Type B pancreatic cell (in vitro differentiated cells): ENCODE measurements at regions not wholly inside any gene's neighbourhood (a gene's known extent, or its start where the extent isn't known, plus 50 kb on each side); places are given as distances from the start of the nearest gene placed in this dataset.

Source experiments
- DNase-seq: peaks from one replicate; pipeline ENCODE4 v3.0.0; 2021; ENCODE audit warnings: mixed read lengths; ENCODE audit not compliant: unreplicated experiment; ENCODE audit errors: extremely low spot score
- H3K27ac Mint-ChIP-seq: 2 replicates; pipeline ENCODE4 v1.8.0; 2021; ENCODE audit warnings: mild to moderate bottlenecking, mixed read lengths
- H3K27me3 Mint-ChIP-seq: 2 replicates; pipeline ENCODE4 v1.8.0; 2021; ENCODE audit warnings: mixed read lengths
- H3K36me3 Mint-ChIP-seq: 2 replicates; pipeline ENCODE4 v1.8.0; 2021; ENCODE audit warnings: mixed read lengths
- H3K4me1 Mint-ChIP-seq: one replicate; pipeline ENCODE4 v1.8.0; 2021; ENCODE audit warnings: mixed read lengths; ENCODE audit not compliant: unreplicated experiment
- H3K4me3 Mint-ChIP-seq: 2 replicates; pipeline ENCODE4 v1.8.0; 2021; ENCODE audit warnings: mild to moderate bottlenecking, mixed read lengths
- H3K9me3 Mint-ChIP-seq: 2 replicates; pipeline ENCODE4 v1.8.0; 2021; ENCODE audit warnings: mixed read lengths
- CTCF ChIP-seq: fragments of 200-600 bp; sonication (generic); conservative IDR thresholded peaks from 2 replicates; pipeline ENCODE4 v1.5.0; 2021; ENCODE audit warnings: antibody characterized with exemption, mild to moderate bottlenecking

- H3K9me3 Mint-ChIP-seq, result no peaks in the 10 kb centered on the region
- TF ChIP-seq CTCF, result no peak
- H3K27me3 Mint-ChIP-seq, result peaks cover 5% of the 10 kb centered on the region
- no peak overlapping the region for H3K4me3 Mint-ChIP-seq
- H3K27ac Mint-ChIP-seq, result no peak overlapping the region
- no peak for DNase-seq
- H3K36me3 Mint-ChIP-seq, result peaks cover 4% of the 10 kb centered on the region
- peaks cover 8% of the 10 kb centered on the region for H3K4me1 Mint-ChIP-seq
Observed at GRCh38 chr12:19946550-19946949, 421.8 kb upstream of the PDE3A start.

DNA sequence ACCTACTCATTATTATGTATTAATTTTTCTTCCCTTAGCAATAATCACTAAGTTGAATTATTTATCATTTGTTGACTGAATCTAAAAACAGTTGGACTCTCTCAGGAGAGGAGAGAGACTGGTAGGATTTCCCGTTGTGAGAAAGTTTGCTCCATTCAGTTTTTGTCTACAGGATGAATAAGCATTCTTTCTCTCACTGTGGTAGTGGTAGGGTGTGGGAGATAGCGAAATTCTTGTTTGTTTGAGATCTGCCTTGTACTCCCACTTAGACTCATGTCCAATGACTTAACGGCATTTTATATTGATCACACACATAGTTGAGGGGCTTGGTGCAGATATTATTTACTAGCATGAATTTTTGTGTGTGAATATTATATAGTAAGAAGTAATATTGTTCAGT, 421.0 kb upstream of the PDE3A start:
- Mint-ChIP-seq H3K9me3 (no peaks in the 10 kb centered on the region), H3K27me3 (peaks cover 11% of the 10 kb centered on the region), H3K4me3 (no peak overlapping the region), H3K27ac (no peak overlapping the region), H3K4me1 (peaks cover 8% of the 10 kb centered on the region), H3K36me3 (peaks cover 4% of the 10 kb centered on the region)
- TF ChIP-seq CTCF, result no peak
- DNase-seq, result no peak

DNA sequence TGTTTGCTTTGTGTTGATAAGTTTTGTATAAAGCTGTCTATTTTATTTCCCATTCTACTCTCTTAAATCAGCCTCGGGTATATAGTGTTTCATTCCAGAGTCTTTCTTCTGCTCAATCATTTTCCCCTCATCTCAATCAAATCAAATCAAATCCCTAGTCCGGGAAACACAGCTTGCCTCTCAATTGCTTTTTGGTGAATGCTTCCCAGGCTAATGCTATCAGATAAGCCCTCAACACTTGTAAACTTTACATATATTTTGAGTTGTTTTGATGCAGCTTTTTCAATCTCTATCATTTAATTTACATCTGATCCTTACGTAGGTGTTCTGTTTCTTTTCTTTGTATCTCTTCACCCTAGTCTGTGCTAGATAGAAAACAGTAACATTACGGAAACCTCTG, 416.7 kb upstream of the PDE3A start:
- Mint-ChIP-seq H3K27me3 (peaks cover 14% of the 10 kb centered on the region), H3K4me3 (no peak overlapping the region), H3K9me3 (no peaks in the 10 kb centered on the region), H3K36me3 (peaks cover 7% of the 10 kb centered on the region), H3K4me1 (no peaks in the 10 kb centered on the region), H3K27ac (no peak overlapping the region)
- DNase-seq, result no peak
- TF ChIP-seq CTCF, result no peak

DNA sequence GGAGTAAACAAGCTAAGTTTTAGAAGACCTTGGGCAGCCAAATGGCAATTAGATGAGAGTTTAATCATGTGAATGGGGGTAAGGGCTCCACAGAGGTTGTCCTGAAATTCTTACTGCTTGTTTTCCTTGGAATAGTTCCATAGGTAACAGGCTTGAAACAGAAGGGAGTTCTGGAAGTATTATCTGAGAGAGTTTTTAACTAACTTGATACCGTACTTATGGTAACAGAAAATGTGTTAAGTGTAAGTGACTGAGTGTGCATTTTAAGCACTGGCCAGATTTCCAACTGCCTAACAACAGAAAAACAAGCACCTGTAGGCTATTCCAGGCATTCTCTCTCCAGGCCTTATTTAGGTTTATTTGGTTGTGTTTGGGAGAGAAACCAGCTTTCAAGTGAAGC, 414.6 kb upstream of the PDE3A start:
- Mint-ChIP-seq H3K9me3 (no peaks in the 10 kb centered on the region), H3K27ac (no peak overlapping the region), H3K4me1 (no peaks in the 10 kb centered on the region), H3K4me3 (no peak overlapping the region), H3K36me3 (peaks cover 4% of the 10 kb centered on the region), H3K27me3 (peaks cover 14% of the 10 kb centered on the region)
- TF ChIP-seq CTCF, result no peak
- no peak for DNase-seq

DNA sequence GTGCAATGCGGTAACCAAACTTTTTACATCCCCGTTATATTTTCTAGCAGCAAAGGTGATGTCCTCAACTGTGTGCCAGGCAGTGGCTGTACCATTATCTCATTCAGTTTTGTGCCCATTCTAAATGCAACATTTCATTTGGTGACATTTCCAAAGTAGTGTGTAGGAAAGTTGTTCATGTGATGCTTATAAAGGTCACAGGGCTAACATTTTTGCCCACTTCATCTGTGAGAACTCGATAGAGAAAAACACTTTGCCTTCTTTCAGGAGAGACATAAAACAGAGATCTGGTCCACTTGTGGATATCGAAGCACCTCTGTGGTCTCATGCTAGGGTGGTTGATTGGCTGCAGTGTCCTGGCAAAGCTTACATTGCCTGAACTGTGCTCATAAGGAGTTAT, 414.2 kb upstream of the PDE3A start:
- no peak overlapping the region for H3K27ac Mint-ChIP-seq
- no peak for TF ChIP-seq CTCF
- H3K36me3 Mint-ChIP-seq, result peaks cover 3% of the 10 kb centered on the region
- DNase-seq, result no peak
- no peaks in the 10 kb centered on the region for H3K9me3 Mint-ChIP-seq
- H3K27me3 Mint-ChIP-seq, result peaks cover 14% of the 10 kb centered on the region
- H3K4me1 Mint-ChIP-seq, result no peaks in the 10 kb centered on the region
- H3K4me3 Mint-ChIP-seq, result no peak overlapping the region
